ENCODE measurements at regions not wholly inside any gene's neighbourhood (a gene's known extent, or its start where the extent isn't known, plus 50 kb on each side); places are given as distances from the start of the nearest gene placed in this dataset.
"Not testable (repeated sequence)": the region's sequence is repeated elsewhere in the genome, so short reads cannot be mapped to it uniquely, and the experiment has no call there.

GRCh38 chr13:47718556-47718955, 282.5 kb downstream of the SUCLA2 start:
- no peaks in the 10 kb centered on the region for H3K36me3 Mint-ChIP-seq

GRCh38 chr13:47708386-47708785, 292.7 kb downstream of the SUCLA2 start:
- DNase-seq, result no peak
- Mint-ChIP-seq H3K27me3 (peaks cover 15% of the 10 kb centered on the region), H3K9me3 (ENCODE audit: low read depth) (peaks cover 3% of the 10 kb centered on the region), H3K36me3 (no peaks in the 10 kb centered on the region), H3K4me1 (no peaks in the 10 kb centered on the region), H3K27ac (no peak overlapping the region), H3K4me3 (no peak overlapping the region)
- CTCF ChIA-PET, result no interaction called here
- no peak for ATAC-seq

More at GRCh38 chr13:47718556-47718955, 282.5 kb downstream of the SUCLA2 start:
- H3K4me1 Mint-ChIP-seq, result no peaks in the 10 kb centered on the region
- H3K27me3 Mint-ChIP-seq, result no peaks in the 10 kb centered on the region
- no peak overlapping the region for H3K4me3 Mint-ChIP-seq
- CTCF ChIA-PET, result no interaction called here
- ATAC-seq (no peak), DNase-seq (no peak)
- no peak overlapping the region for H3K27ac Mint-ChIP-seq
- no peaks in the 10 kb centered on the region for H3K9me3 Mint-ChIP-seq (ENCODE audit: low read depth)

GRCh38 chr13:47707414-47707813, 293.7 kb downstream of the SUCLA2 start:
- H3K27me3 Mint-ChIP-seq, result peaks cover 15% of the 10 kb centered on the region
- no peaks in the 10 kb centered on the region for H3K4me1 Mint-ChIP-seq
- peaks cover 3% of the 10 kb centered on the region for H3K9me3 Mint-ChIP-seq (ENCODE audit: low read depth)
- ATAC-seq (no peak), DNase-seq (no peak)
- no peak overlapping the region for H3K4me3 Mint-ChIP-seq
- CTCF ChIA-PET, result interaction anchor here (1.0 kb wide), 1 partner anchor 14 kb away, joined by 3 read pairs; no protein-coding TSS in a partner anchor
- H3K36me3 Mint-ChIP-seq, result no peaks in the 10 kb centered on the region
- no peak overlapping the region for H3K27ac Mint-ChIP-seq

GRCh38 chr13:47705185-47705584, 295.9 kb downstream of the SUCLA2 start:
- H3K27me3 Mint-ChIP-seq, result peaks cover 13% of the 10 kb centered on the region
- H3K9me3 Mint-ChIP-seq (ENCODE audit: low read depth), result no peaks in the 10 kb centered on the region
- no peak overlapping the region for H3K27ac Mint-ChIP-seq
- CTCF ChIA-PET, result no interaction called here
- DNase-seq (no peak), ATAC-seq (no peak)
- no peaks in the 10 kb centered on the region for H3K36me3 Mint-ChIP-seq
- no peaks in the 10 kb centered on the region for H3K4me1 Mint-ChIP-seq
- H3K4me3 Mint-ChIP-seq, result no peak overlapping the region

- Mint-ChIP-seq H3K4me3 (no peak overlapping the region), H3K27me3 (no peaks in the 10 kb centered on the region), H3K9me3 (ENCODE audit: low read depth) (no peaks in the 10 kb centered on the region), H3K27ac (no peak overlapping the region), H3K36me3 (no peaks in the 10 kb centered on the region), H3K4me1 (no peaks in the 10 kb centered on the region)
- DNase-seq (no peak), ATAC-seq (no peak)
- CTCF ChIA-PET, result no interaction called here
These were observed 304.4 kb downstream of the SUCLA2 start for GRCh38 chr13:47696674-47697073.

GRCh38 chr13:47687577-47687976, 313.5 kb downstream of the SUCLA2 start:
- ATAC-seq, result no peak
- Mint-ChIP-seq H3K4me1 (no peaks in the 10 kb centered on the region), H3K27ac (no peak overlapping the region), H3K9me3 (ENCODE audit: low read depth) (peaks cover 2% of the 10 kb centered on the region), H3K36me3 (no peaks in the 10 kb centered on the region), H3K4me3 (no peak overlapping the region), H3K27me3 (no peaks in the 10 kb centered on the region)
- CTCF ChIA-PET, result no interaction called here
- no peak for DNase-seq

- H3K9me3 Mint-ChIP-seq (ENCODE audit: low read depth); H3K4me3 Mint-ChIP-seq; H3K27me3 Mint-ChIP-seq; H3K36me3 Mint-ChIP-seq; H3K4me1 Mint-ChIP-seq; ATAC-seq; H3K27ac Mint-ChIP-seq; DNase-seq; CTCF ChIA-PET: not testable (repeated sequence)
These were observed 315.9 kb downstream of the SUCLA2 start for GRCh38 chr13:47685156-47685555.

GRCh38 chr13:47680748-47681147, 320.3 kb downstream of the SUCLA2 start:
- Mint-ChIP-seq H3K4me1 (no peaks in the 10 kb centered on the region), H3K27me3 (no peaks in the 10 kb centered on the region), H3K9me3 (ENCODE audit: low read depth) (no peaks in the 10 kb centered on the region), H3K4me3 (no peak overlapping the region), H3K27ac (no peak overlapping the region), H3K36me3 (no peaks in the 10 kb centered on the region)
- CTCF ChIA-PET, result no interaction called here
- no peak for ATAC-seq
- no peak for DNase-seq

- DNase-seq (no peak), ATAC-seq (no peak)
- no peak overlapping the region for H3K27ac Mint-ChIP-seq
- H3K4me1 Mint-ChIP-seq, result no peaks in the 10 kb centered on the region
- H3K9me3 Mint-ChIP-seq (ENCODE audit: low read depth), result no peaks in the 10 kb centered on the region
- CTCF ChIA-PET, result no interaction called here
- H3K4me3 Mint-ChIP-seq, result no peak overlapping the region
- no peaks in the 10 kb centered on the region for H3K27me3 Mint-ChIP-seq
- H3K36me3 Mint-ChIP-seq, result no peaks in the 10 kb centered on the region
These were observed 321.7 kb downstream of the SUCLA2 start for GRCh38 chr13:47679401-47679800.

- Mint-ChIP-seq H3K27me3 (no peaks in the 10 kb centered on the region), H3K9me3 (ENCODE audit: low read depth) (no peaks in the 10 kb centered on the region), H3K36me3 (no peaks in the 10 kb centered on the region), H3K4me3 (no peak overlapping the region), H3K27ac (no peak overlapping the region), H3K4me1 (no peaks in the 10 kb centered on the region)
- no peak for ATAC-seq
- DNase-seq, result no peak
- CTCF ChIA-PET, result no interaction called here
These were observed 322.7 kb downstream of the SUCLA2 start for GRCh38 chr13:47678201-47678968.

GRCh38 chr13:47675871-47676270, 325.2 kb downstream of the SUCLA2 start:
- Mint-ChIP-seq H3K9me3 (ENCODE audit: low read depth) (no peaks in the 10 kb centered on the region), H3K4me1 (no peaks in the 10 kb centered on the region), H3K4me3 (no peak overlapping the region), H3K27me3 (no peaks in the 10 kb centered on the region), H3K36me3 (no peaks in the 10 kb centered on the region), H3K27ac (no peak overlapping the region)
- no peak for ATAC-seq
- no peak for DNase-seq
- CTCF ChIA-PET, result no interaction called here

- Mint-ChIP-seq H3K36me3 (no peaks in the 10 kb centered on the region), H3K4me3 (no peak overlapping the region), H3K27ac (no peak overlapping the region), H3K9me3 (ENCODE audit: low read depth) (no peaks in the 10 kb centered on the region), H3K4me1 (no peaks in the 10 kb centered on the region), H3K27me3 (no peaks in the 10 kb centered on the region)
- DNase-seq, result no peak
- CTCF ChIA-PET, result no interaction called here
- no peak for ATAC-seq
These were observed 327.8 kb downstream of the SUCLA2 start for GRCh38 chr13:47673009-47673850.

- ATAC-seq (no peak), DNase-seq (no peak)
- Mint-ChIP-seq H3K4me1 (no peaks in the 10 kb centered on the region), H3K36me3 (no peaks in the 10 kb centered on the region), H3K4me3 (no peak overlapping the region), H3K9me3 (ENCODE audit: low read depth) (no peaks in the 10 kb centered on the region), H3K27me3 (no peaks in the 10 kb centered on the region), H3K27ac (no peak overlapping the region)
- CTCF ChIA-PET, result no interaction called here
These were observed 328.6 kb downstream of the SUCLA2 start for GRCh38 chr13:47672245-47673008.

Data from activated CD8-positive, alpha-beta memory T cell treated with anti-CD3 and anti-CD28 coated beads, Interleukin-2, amount 10 ng/mL, durations not matched to agents 7 days and 5 days (primary cell).